ENCODE measurements at regions not wholly inside any gene's neighbourhood (a gene's known extent, or its start where the extent isn't known, plus 50 kb on each side); places are given as distances from the start of the nearest gene placed in this dataset.
A peak's percentile ranks its signal among the peaks of the same experiment; 100 is the strongest.

GRCh38 chr5:82821846-82822633, 255.2 kb downstream of the TMEM167A start:
- intact Hi-C loops (cut with micrococcal nuclease; ENCODE audit: unreplicated experiment), result loop anchor here (2.0 kb wide), 1 partner anchor 59 kb away; no protein-coding TSS in a partner anchor
- H3K4me1 ChIP-seq (ENCODE audit: control insufficient read depth, insufficient read depth, low read length), result peaks cover 13% of the 10 kb centered on the region
- CTCF ChIA-PET, result interaction anchor here (1.2 to 1.3 kb wide), 2 partner anchors 14 to 182 kb away, joined by 3 read pairs; no protein-coding TSS in a partner anchor
- no peaks in the 10 kb centered on the region for H3K79me2 ChIP-seq (ENCODE audit: control insufficient read depth, insufficient read depth, low read length)
- no peak overlapping the region for H3K27ac ChIP-seq (ENCODE audit: control insufficient read depth, insufficient read depth)
- SMC1A ChIA-PET (ENCODE audit: uncharacterized antibody, unreplicated experiment), result interaction anchor here (1.1 to 1.9 kb wide), 2 partner anchors 36 to 63 kb away, joined by 3 to 5 read pairs; no protein-coding TSS in a partner anchor
- in situ Hi-C loops (cut with MboI), result no loop called here
- H3K9me3 ChIP-seq (replicated peaks; ENCODE audit: control insufficient read depth, insufficient read depth, low read length), result no peaks in the 10 kb centered on the region; the same call in 2 of the 3 replicates
- H3K4me3 ChIP-seq, result no peak overlapping the region
- WGBS (ENCODE audit: insufficient coverage, insufficient replicate concordance, low lambda C conversion rate, missing lambda C conversion rate), result 79% methylated on average over 3 of the region's 3 CpGs
- H3K4me2 ChIP-seq (ENCODE audit: control insufficient read depth, insufficient read depth), result no peak overlapping the region
- H3K27me3 ChIP-seq (replicated peaks in 1 of 2; ENCODE audit: control insufficient read depth in 2 of 2, insufficient read depth in 2 of 2, low read length in 1 of 2), result no peaks in the 10 kb centered on the region
- H4K20me1 ChIP-seq (ENCODE audit: control insufficient read depth, insufficient read depth), result no peaks in the 10 kb centered on the region
- ATAC-seq (no peak), DNase-seq (ENCODE audit: low read depth, low spot score) (no peak), FAIRE-seq (no peak)
- no TSS peak for BruUV-seq (replicated peaks)
- H3K9ac ChIP-seq (ENCODE audit: control insufficient read depth, insufficient read depth, low read length), result no peak overlapping the region
- no peaks in the 10 kb centered on the region for H3K36me3 ChIP-seq (ENCODE audit: control insufficient read depth in 2 of 2, insufficient read depth in 2 of 2, low read length in 1 of 2)
- POLR2A ChIA-PET, result interaction anchor here (1.4 kb wide), 1 partner anchor 95 kb away, joined by 4 read pairs; no protein-coding TSS in a partner anchor
- H2AFZ ChIP-seq (ENCODE audit: control insufficient read depth, low read depth, low read length), result peak overlapping the region; percentile 82
- RAD21 ChIA-PET (ENCODE audit: unreplicated experiment), result interaction anchor here (0.9 to 1.4 kb wide), 6 partner anchors 10 to 91 kb away, joined by 3 to 8 read pairs (median 4); no protein-coding TSS in a partner anchor
- TF ChIP-seq POLR2A (IDR thresholded peaks at IDR 0.05; ENCODE audit: low read depth, low read length) (no peak), CHD4 (IDR thresholded peaks at IDR 0.05) (no peak), SRF (IDR thresholded peaks at IDR 0.05; ENCODE audit: low read depth in 2 of 2, low read length in 2 of 2) (no peak), IRF3 (IDR thresholded peaks at IDR 0.05) (no peak), BCL3 (IDR thresholded peaks at IDR 0.05; ENCODE audit: borderline replicate concordance, insufficient read depth, low read depth, low read length, poor library complexity, severe bottlenecking) (no peak), PBX3 (IDR thresholded peaks at IDR 0.05; ENCODE audit: insufficient replicate concordance, low read depth, low read length) (no peak), E4F1 (IDR thresholded peaks at IDR 0.05; ENCODE audit: borderline replicate concordance, partially characterized antibody) (no peak), CTCF (IDR thresholded peaks at IDR 0.05 in 2 of 3, conservative IDR thresholded peaks at IDR 0.05 in 1 of 3; ENCODE audit: control insufficient read depth in 2 of 3, extremely low read depth in 1 of 3, insufficient read depth in 1 of 3, low read depth in 3 of 3, low read length in 3 of 3) (no peak), PML (IDR thresholded peaks at IDR 0.05; ENCODE audit: low read length) (no peak), ELK1 (IDR thresholded peaks at IDR 0.05; ENCODE audit: low read depth, low read length) (no peak)

Data from GM12878 (cell line).